OCI-LY1 (cell line): ENCODE measurements at regions not wholly inside any gene's neighbourhood (a gene's known extent, or its start where the extent isn't known, plus 50 kb on each side); places are given as distances from the start of the nearest gene placed in this dataset.

ENCODE experiments used
- H2AFZ ChIP-seq: fragments of 200-600 bp; sonication (generic), shearing (Covaris generic); 2 replicates; pipeline ENCODE4 v1.6.0; 2014; ENCODE audit warnings: antibody characterized with exemption, mild to moderate bottlenecking, low read length
- H3F3A ChIP-seq: fragments of 200-600 bp; sonication (generic), shearing (Covaris generic); 2 replicates; pipeline ENCODE4 v1.6.0; 2014; ENCODE audit warnings: mild to moderate bottlenecking, antibody characterized with exemption, low read length, moderate library complexity; ENCODE audit not compliant: insufficient read depth
- H3K27ac ChIP-seq: fragments of 200-600 bp; sonication (generic); 2 replicates; pipeline ENCODE4 v1.5.1; 2014; ENCODE audit warnings: low read length, mixed run types, mild to moderate bottlenecking, low read depth; ENCODE audit not compliant: poor library complexity, severe bottlenecking
- H3K27me3 ChIP-seq: fragments of 200-600 bp; sonication (generic); 2 replicates; pipeline ENCODE4 v1.6.0; 2014; ENCODE audit warnings: antibody characterized with exemption, mild to moderate bottlenecking, low read length, moderate library complexity; ENCODE audit not compliant: insufficient read depth
- H3K36me3 ChIP-seq: fragments of 200-600 bp; sonication (generic); 2 replicates; pipeline ENCODE4 v1.6.1; 2014; ENCODE audit warnings: mild to moderate bottlenecking, antibody characterized with exemption, low read length, moderate library complexity, mixed read lengths; ENCODE audit not compliant: insufficient read depth
- H3K4me1 ChIP-seq: fragments of 200-600 bp; sonication (generic); 2 replicates; pipeline ENCODE4 v1.5.1; 2014; ENCODE audit warnings: mild to moderate bottlenecking, low read length, moderate library complexity; ENCODE audit not compliant: insufficient read depth, severe bottlenecking
- H3K4me2 ChIP-seq: fragments of 200-600 bp; sonication (generic), shearing (Covaris generic); 2 replicates; pipeline ENCODE4 v1.6.1; 2014; ENCODE audit warnings: low read length
- H3K4me3 ChIP-seq: fragments of 200-600 bp; sonication (generic); 2 replicates; pipeline ENCODE4 v1.5.1; 2014; ENCODE audit warnings: low read length, low read depth, mild to moderate bottlenecking, mixed read lengths; ENCODE audit not compliant: poor library complexity, severe bottlenecking
- H3K79me2 ChIP-seq: fragments of 200-600 bp; shearing (Covaris generic); 2 replicates; pipeline ENCODE4 v1.6.1; 2016; ENCODE audit warnings: mixed run types, low read length, mixed read lengths; ENCODE audit not compliant: insufficient read depth
- H3K9ac ChIP-seq: fragments of 200-600 bp; sonication (generic), shearing (Covaris generic); 2 replicates; pipeline ENCODE4 v1.6.1; 2014; ENCODE audit warnings: mild to moderate bottlenecking, low read length, mixed read lengths
- H3K9me2 ChIP-seq: fragments of 200-600 bp; sonication (generic), shearing (Covaris generic); 2 replicates; pipeline ENCODE4 v1.6.1; 2014; ENCODE audit warnings: low read depth, mild to moderate bottlenecking, low read length, mixed read lengths
- H3K9me3 ChIP-seq: fragments of 200-600 bp; shearing (Covaris generic); 2 replicates; pipeline ENCODE4 v1.6.1; 2014; ENCODE audit warnings: low read length, mixed read lengths
- H4K20me1 ChIP-seq: fragments of 200-600 bp; sonication (generic), shearing (Covaris generic); 2 replicates; pipeline ENCODE4 v1.6.0; 2016; ENCODE audit warnings: mild to moderate bottlenecking, low read length; ENCODE audit not compliant: insufficient read depth
- EZH2 ChIP-seq: fragments of 200-600 bp; sonication (generic), shearing (Covaris generic); IDR thresholded peaks from 2 replicates; pipeline ENCODE4 v1.8.0; 2017; ENCODE audit warnings: borderline replicate concordance, mixed run types, mild to moderate bottlenecking, antibody characterized with exemption, low read length, moderate library complexity, mixed read lengths
- TF ChIP-seq, protein P1 (sequence below): fragments of 200-600 bp; sonication (generic), shearing (Covaris generic); IDR thresholded peaks from 2 replicates; pipeline ENCODE4 v1.5.1; 2017; ENCODE audit warnings: mild to moderate bottlenecking, antibody characterized with exemption, low read length, moderate library complexity, mixed read lengths

DNA sequence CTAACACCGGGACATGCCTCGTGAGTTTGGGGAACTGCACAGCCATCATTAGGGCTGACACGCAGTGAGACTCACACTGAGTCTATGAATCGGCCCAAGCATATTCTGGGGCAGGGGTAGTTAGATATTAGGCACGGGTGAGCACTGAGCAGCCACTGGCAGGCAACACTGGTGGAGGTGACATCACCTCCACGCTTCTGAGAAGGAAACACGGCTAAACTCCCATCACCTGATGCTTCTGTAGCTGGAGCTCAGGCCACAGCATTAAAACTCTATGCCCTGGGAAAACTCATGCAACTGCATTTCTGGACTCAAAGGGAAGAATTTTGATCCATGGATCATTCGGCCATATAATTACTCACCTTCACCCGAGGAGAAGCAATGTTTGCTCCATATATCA, 100.8 kb upstream of the OTUD4 start:
- Histone ChIP-seq H3K9ac (no peak overlapping the region), H3K9me2 (no peaks in the 10 kb centered on the region), H2AFZ (no peak overlapping the region), H3K4me2 (no peak overlapping the region), H3K9me3 (no peaks in the 10 kb centered on the region), H3K27ac (no peak overlapping the region), H3K27me3 (no peaks in the 10 kb centered on the region), H3K4me1 (no peaks in the 10 kb centered on the region), H4K20me1 (no peaks in the 10 kb centered on the region), H3F3A (no peaks in the 10 kb centered on the region), H3K79me2 (no peaks in the 10 kb centered on the region), H3K4me3 (no peak overlapping the region), H3K36me3 (no peaks in the 10 kb centered on the region)
- TF ChIP-seq, protein P1, sequence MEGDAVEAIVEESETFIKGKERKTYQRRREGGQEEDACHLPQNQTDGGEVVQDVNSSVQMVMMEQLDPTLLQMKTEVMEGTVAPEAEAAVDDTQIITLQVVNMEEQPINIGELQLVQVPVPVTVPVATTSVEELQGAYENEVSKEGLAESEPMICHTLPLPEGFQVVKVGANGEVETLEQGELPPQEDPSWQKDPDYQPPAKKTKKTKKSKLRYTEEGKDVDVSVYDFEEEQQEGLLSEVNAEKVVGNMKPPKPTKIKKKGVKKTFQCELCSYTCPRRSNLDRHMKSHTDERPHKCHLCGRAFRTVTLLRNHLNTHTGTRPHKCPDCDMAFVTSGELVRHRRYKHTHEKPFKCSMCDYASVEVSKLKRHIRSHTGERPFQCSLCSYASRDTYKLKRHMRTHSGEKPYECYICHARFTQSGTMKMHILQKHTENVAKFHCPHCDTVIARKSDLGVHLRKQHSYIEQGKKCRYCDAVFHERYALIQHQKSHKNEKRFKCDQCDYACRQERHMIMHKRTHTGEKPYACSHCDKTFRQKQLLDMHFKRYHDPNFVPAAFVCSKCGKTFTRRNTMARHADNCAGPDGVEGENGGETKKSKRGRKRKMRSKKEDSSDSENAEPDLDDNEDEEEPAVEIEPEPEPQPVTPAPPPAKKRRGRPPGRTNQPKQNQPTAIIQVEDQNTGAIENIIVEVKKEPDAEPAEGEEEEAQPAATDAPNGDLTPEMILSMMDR: no peak
- TF ChIP-seq EZH2: no peak

DNA sequence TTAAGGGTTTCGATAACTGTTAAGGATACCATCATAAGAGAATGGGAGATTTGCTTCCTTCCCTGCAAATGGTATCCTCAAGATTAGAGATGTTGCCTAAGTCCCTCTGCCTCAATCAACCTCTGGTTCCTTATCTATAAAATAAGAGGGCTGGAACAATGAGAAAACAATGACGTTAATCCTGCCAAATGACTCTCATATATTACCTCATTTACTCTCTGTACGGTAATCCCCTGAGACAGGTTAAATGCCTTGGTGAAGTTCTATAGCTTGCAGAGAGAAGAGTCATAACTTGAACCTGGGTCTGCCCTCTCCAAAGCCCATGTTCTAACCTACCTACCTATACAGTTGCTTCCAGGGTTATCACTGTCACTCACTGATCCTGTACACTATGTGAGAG, 100.2 kb upstream of the OTUD4 start:
- H3K4me3 ChIP-seq: no peak overlapping the region

DNA sequence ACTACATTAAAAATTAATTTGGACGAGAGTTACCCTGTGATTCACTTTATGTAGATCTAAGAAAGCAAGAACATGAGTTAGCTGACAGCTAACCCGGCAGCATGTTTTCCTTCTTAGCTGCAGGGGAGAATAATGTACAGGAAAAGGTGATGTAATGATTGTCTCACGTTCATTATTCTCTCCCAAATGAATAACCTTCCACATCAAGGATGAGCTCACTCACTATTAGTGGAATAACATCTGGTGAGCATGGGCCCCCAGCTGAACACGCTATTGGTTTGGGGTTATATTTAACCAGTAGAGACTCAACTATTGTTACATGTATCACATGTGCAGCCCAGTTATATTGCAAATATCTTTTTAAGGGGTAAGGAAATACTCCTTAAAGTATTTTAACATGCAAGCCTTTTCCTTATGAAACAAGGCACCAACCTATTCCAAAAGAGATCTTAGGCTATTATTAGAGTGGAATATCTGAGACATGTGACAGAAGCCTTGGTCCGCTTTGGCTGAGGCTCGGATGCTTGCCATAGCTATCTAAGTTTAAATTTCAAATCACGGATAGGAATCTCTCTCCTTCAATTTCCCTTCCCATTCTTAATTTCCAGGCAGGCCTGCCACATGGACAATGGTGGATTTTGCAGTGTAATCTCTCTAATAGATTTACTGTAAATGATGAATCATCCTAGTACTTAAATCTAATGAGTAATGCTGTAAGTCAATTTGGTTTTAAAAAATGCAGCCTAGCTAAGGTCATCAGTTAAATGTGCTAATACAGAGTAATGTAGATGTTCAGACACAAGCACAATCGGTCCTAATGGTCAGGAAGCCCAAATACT, 99.0 kb upstream of the OTUD4 start:
- H3K9ac ChIP-seq: no peak overlapping the region
- no peaks in the 10 kb centered on the region for H3K9me3 ChIP-seq
- H3K4me3 ChIP-seq: no peak overlapping the region
- H3K36me3 ChIP-seq: no peaks in the 10 kb centered on the region
- H3K9me2 ChIP-seq: no peaks in the 10 kb centered on the region
- no peaks in the 10 kb centered on the region for H4K20me1 ChIP-seq
- no peaks in the 10 kb centered on the region for H3K4me1 ChIP-seq
- H2AFZ ChIP-seq: no peak overlapping the region
- no peaks in the 10 kb centered on the region for H3F3A ChIP-seq
- no peak overlapping the region for H3K27ac ChIP-seq
- no peaks in the 10 kb centered on the region for H3K79me2 ChIP-seq
- TF ChIP-seq EZH2: no peak
- TF ChIP-seq, protein P1: no peak
- no peaks in the 10 kb centered on the region for H3K27me3 ChIP-seq
- H3K4me2 ChIP-seq: no peak overlapping the region

More for the DNA sequence above, 100.2 kb upstream of the OTUD4 start:
- Histone ChIP-seq H3F3A (no peaks in the 10 kb centered on the region), H3K4me2 (no peak overlapping the region), H3K9ac (no peak overlapping the region), H3K27me3 (no peaks in the 10 kb centered on the region), H2AFZ (no peak overlapping the region), H3K36me3 (no peaks in the 10 kb centered on the region), H4K20me1 (no peaks in the 10 kb centered on the region), H3K9me2 (no peaks in the 10 kb centered on the region), H3K9me3 (no peaks in the 10 kb centered on the region), H3K79me2 (no peaks in the 10 kb centered on the region), H3K27ac (no peak overlapping the region), H3K4me1 (no peaks in the 10 kb centered on the region)
- TF ChIP-seq, protein P1: no peak
- no peak for TF ChIP-seq EZH2
